IMR-90 (cell line): ENCODE measurements at regions not wholly inside any gene's neighbourhood (a gene's known extent, or its start where the extent isn't known, plus 50 kb on each side); places are given as distances from the start of the nearest gene placed in this dataset.
A peak's percentile ranks its signal among the peaks of the same experiment; 100 is the strongest.

ENCODE experiments used
- ATAC-seq: fragments of 200-7000 bp; cut with Tn5 transposase; 2 replicates; pipeline ENCODE4 v1.9.1; 2020; ENCODE audit warnings: low read depth, mild to moderate bottlenecking, moderate library complexity
- BruUV-seq: library from RNA; stranded (reverse); fragments of 400-500 nt; replicated peaks from 2 replicates; lab custom pipeline; 2021; lab: Mats Ljungman, UMichigan
- CTCF ChIA-PET: fragments of 300-600 bp; formaldehyde crosslinking; extraction: SDS; loops from one replicate; lab custom pipeline; 2021; ENCODE audit warnings: antibody characterized with exemption; lab: Yijun Ruan, JAX
- POLR2A ChIA-PET: fragments of 300-600 bp; sonication (Branson Sonifier 250); formaldehyde crosslinking; loops from one replicate; lab custom pipeline; 2022; ENCODE audit warnings: antibody characterized with exemption; ENCODE audit not compliant: unreplicated experiment; lab: Charles Lee
- DNase-seq: peaks from one replicate; pipeline ENCODE4 v3.0.0; 2013
- H2AFZ ChIP-seq: replicated peaks from 2 replicates; pipeline ENCODE3; 2013; ENCODE audit warnings: low read length, mild to moderate bottlenecking; ENCODE audit not compliant: poor library complexity
- H2AK5ac ChIP-seq: 2 replicates; pipeline ENCODE4 v1.6.1; 2013; ENCODE audit warnings: low read depth, low read length, inconsistent platforms
- H2AK9ac ChIP-seq: replicated peaks from 2 replicates; pipeline ENCODE3; 2013; ENCODE audit warnings: mild to moderate bottlenecking, low read depth, low read length, moderate library complexity; ENCODE audit not compliant: poor library complexity
- H2BK120ac ChIP-seq: 2 replicates; pipeline ENCODE4 v1.6.1; 2013; ENCODE audit warnings: low read depth, low read length, inconsistent platforms
- H2BK15ac ChIP-seq: 3 replicates; pipeline ENCODE4 v1.6.1; 2013; ENCODE audit warnings: low read depth, low read length, inconsistent platforms
- H2BK20ac ChIP-seq: 2 replicates; pipeline ENCODE4 v1.6.1; 2013; ENCODE audit warnings: low read depth, mild to moderate bottlenecking, inconsistent platforms, low read length, moderate library complexity
- H2BK5ac ChIP-seq: 2 replicates; pipeline ENCODE4 v1.6.1; 2013; ENCODE audit warnings: mild to moderate bottlenecking, low read depth, low read length, inconsistent platforms; ENCODE audit not compliant: poor library complexity, severe bottlenecking
- H3K14ac ChIP-seq: replicated peaks from 2 replicates; pipeline ENCODE4 v1.6.1; 2013; ENCODE audit warnings: low read depth, low read length, inconsistent platforms
- H3K18ac ChIP-seq: 2 replicates; pipeline ENCODE4 v1.6.1; 2013; ENCODE audit warnings: low read depth, low read length, control low read depth
- H3K23ac ChIP-seq: 2 replicates; pipeline ENCODE4 v1.6.1; 2013; ENCODE audit warnings: low read depth, low read length, inconsistent platforms
- H3K27ac ChIP-seq: 2 replicates; pipeline ENCODE4 v1.5.1; 2013; ENCODE audit warnings: mild to moderate bottlenecking, control low read depth, low read length; ENCODE audit not compliant: insufficient read depth
- H3K27me3 ChIP-seq: 2 replicates; pipeline ENCODE4 v1.6.1; 2013; ENCODE audit warnings: low read length; ENCODE audit not compliant: control insufficient read depth, insufficient read depth
- H3K36me3 ChIP-seq: 2 replicates; pipeline ENCODE4 v1.6.1; 2013; ENCODE audit warnings: low read length, mixed read lengths; ENCODE audit not compliant: control insufficient read depth, insufficient read depth
- H3K4ac ChIP-seq: 2 replicates; pipeline ENCODE4 v1.6.1; 2013; ENCODE audit warnings: low read depth, low read length, inconsistent platforms
- H3K4me1 ChIP-seq: 2 replicates; pipeline ENCODE4 v1.6.1; 2013; ENCODE audit warnings: low read length, mixed read lengths; ENCODE audit not compliant: control insufficient read depth, insufficient read depth
- H3K4me2 ChIP-seq: 2 replicates; pipeline ENCODE4 v1.6.1; 2013; ENCODE audit warnings: low read depth, mild to moderate bottlenecking, control low read depth, low read length, moderate library complexity
- H3K4me3 ChIP-seq: 2 replicates; pipeline ENCODE4 v1.5.1; 2013; ENCODE audit warnings: low read depth, mild to moderate bottlenecking, control low read depth, low read length, moderate library complexity; ENCODE audit not compliant: insufficient read depth
- H3K56ac ChIP-seq: 2 replicates; pipeline ENCODE4 v1.6.1; 2013; ENCODE audit warnings: low read length, inconsistent platforms; ENCODE audit not compliant: insufficient read depth; ENCODE audit errors: extremely low read depth
- H3K79me1 ChIP-seq, 2 experiments: 2 replicates each; pipeline ENCODE4 v1.6.1; 2013; ENCODE audit warnings: low read length in 2 of 2, inconsistent platforms in 1 of 2, low read depth in 1 of 2
- H3K9ac ChIP-seq: 2 replicates; pipeline ENCODE4 v1.6.1; 2013; ENCODE audit warnings: low read depth, low read length, control low read depth
- H3K9me1 ChIP-seq: 2 replicates; pipeline ENCODE4 v1.6.1; 2013; ENCODE audit warnings: low read length, inconsistent platforms; ENCODE audit not compliant: insufficient read depth
- H3K9me3 ChIP-seq: 2 replicates; pipeline ENCODE4 v1.6.1; 2013; ENCODE audit warnings: low read length; ENCODE audit not compliant: control insufficient read depth, insufficient read depth
- H4K20me1 ChIP-seq: 2 replicates; pipeline ENCODE4 v1.6.1; 2013; ENCODE audit warnings: low read length, inconsistent platforms; ENCODE audit not compliant: insufficient read depth
- H4K5ac ChIP-seq: 2 replicates; pipeline ENCODE4 v1.6.1; 2013; ENCODE audit warnings: mild to moderate bottlenecking, low read depth, low read length, control low read depth
- H4K8ac ChIP-seq, 2 experiments: 2 replicates each; pipeline ENCODE4 v1.6.1; 2013; ENCODE audit warnings: low read depth in 2 of 2, low read length in 2 of 2, control low read depth in 1 of 2, inconsistent platforms in 1 of 2
- H4K91ac ChIP-seq: 2 replicates; pipeline ENCODE4 v1.6.1; 2013; ENCODE audit warnings: low read depth, low read length, inconsistent platforms; ENCODE audit not compliant: insufficient read depth
- BHLHE40 ChIP-seq: fragments of 150-350 bp; IDR thresholded peaks from 2 replicates; pipeline ENCODE4 v1.6.1; 2016; ENCODE audit warnings: mild to moderate bottlenecking, low read depth, low read length
- CEBPB ChIP-seq: IDR thresholded peaks from 2 replicates; pipeline ENCODE4 v1.6.1; 2012; ENCODE audit warnings: low read depth, low read length, improper control_type of control experiment
- FOS ChIP-seq: fragments of 150-350 bp; IDR thresholded peaks from 2 replicates; pipeline ENCODE4 v1.6.1; 2016; ENCODE audit warnings: low read depth, low read length
- MAFK ChIP-seq: IDR thresholded peaks from 2 replicates; pipeline ENCODE4 v1.6.1; 2012; ENCODE audit warnings: low read depth, low read length, improper control_type of control experiment
- MAZ ChIP-seq: IDR thresholded peaks from 2 replicates; pipeline ENCODE4 v1.6.1; 2012; ENCODE audit warnings: low read depth, mild to moderate bottlenecking, low read length, improper control_type of control experiment, moderate library complexity, borderline replicate concordance
- MXI1 ChIP-seq: IDR thresholded peaks from 2 replicates; pipeline ENCODE4 v1.6.1; 2012; ENCODE audit warnings: low read depth, mild to moderate bottlenecking, low read length, moderate library complexity, borderline replicate concordance
- NFE2L2 ChIP-seq: fragments of 150-350 bp; IDR thresholded peaks from 2 replicates; pipeline ENCODE4 v1.6.1; 2016; ENCODE audit warnings: low read depth, mild to moderate bottlenecking, low read length
- POLR2A ChIP-seq: IDR thresholded peaks from 2 replicates; pipeline ENCODE4 v1.6.1; 2012; ENCODE audit warnings: mild to moderate bottlenecking, low read depth, low read length
- RAD21 ChIP-seq: IDR thresholded peaks from 2 replicates; pipeline ENCODE4 v1.6.1; 2012; ENCODE audit warnings: low read length, improper control_type of control experiment
- RCOR1 ChIP-seq: IDR thresholded peaks from 2 replicates; pipeline ENCODE4 v1.6.1; 2012; ENCODE audit warnings: mild to moderate bottlenecking, low read length, improper control_type of control experiment; ENCODE audit not compliant: insufficient replicate concordance
- RFX5 ChIP-seq: IDR thresholded peaks from 2 replicates; pipeline ENCODE4 v1.8.0; 2012; ENCODE audit warnings: low read depth, mild to moderate bottlenecking, low read length, moderate library complexity
- SMC3 ChIP-seq: fragments of 150-350 bp; IDR thresholded peaks from 2 replicates; pipeline ENCODE4 v1.6.1; 2016; ENCODE audit warnings: low read depth, mild to moderate bottlenecking, antibody characterized with exemption, low read length, moderate library complexity
- WGBS, 2 experiments: methylation state at CpG; one replicate each; pipeline versions ENCODE4 v1.1.5 to v1.1.7; 2013; ENCODE audit warnings: missing lambda C conversion rate in 2 of 2; ENCODE audit not compliant: insufficient read length in 1 of 2; ENCODE audit errors: extremely low coverage in 2 of 2; 5-methylcytosine and 5-hydroxymethylcytosine counted together
- dilution Hi-C: fragments of 300-500 bp; cut with HindIII; formaldehyde crosslinking; loops from one replicate; pipeline ENCODE4 v1.14.3; 2018; ENCODE audit warnings: low sequenced_read_pairs; ENCODE audit not compliant: unreplicated experiment
- in situ Hi-C: fragments of 300-500 bp; cut with MboI; formaldehyde crosslinking; loops from 3 replicates; pipeline ENCODE4 v1.14.3; 2019; ENCODE audit warnings: low sequenced_read_pairs, inconsistent platforms, mixed read lengths
- intact Hi-C: fragments of 100-400 bp; cut with micrococcal nuclease; formaldehyde crosslinking; loops from 2 replicates; pipeline ENCODE4 v1.10.0; 2022
- TF ChIP-seq, protein P1 (sequence below): fragments of 150-350 bp; IDR thresholded peaks from 2 replicates; pipeline ENCODE4 v1.6.1; 2017; ENCODE audit warnings: mild to moderate bottlenecking, antibody characterized with exemption, low read length, low read depth
- TF ChIP-seq, protein P2 (sequence below): fragments of 150-350 bp; IDR thresholded peaks from 2 replicates; pipeline ENCODE4 v1.6.1; 2016; ENCODE audit warnings: low read depth, mild to moderate bottlenecking, low read length, moderate library complexity, borderline replicate concordance

DNA sequence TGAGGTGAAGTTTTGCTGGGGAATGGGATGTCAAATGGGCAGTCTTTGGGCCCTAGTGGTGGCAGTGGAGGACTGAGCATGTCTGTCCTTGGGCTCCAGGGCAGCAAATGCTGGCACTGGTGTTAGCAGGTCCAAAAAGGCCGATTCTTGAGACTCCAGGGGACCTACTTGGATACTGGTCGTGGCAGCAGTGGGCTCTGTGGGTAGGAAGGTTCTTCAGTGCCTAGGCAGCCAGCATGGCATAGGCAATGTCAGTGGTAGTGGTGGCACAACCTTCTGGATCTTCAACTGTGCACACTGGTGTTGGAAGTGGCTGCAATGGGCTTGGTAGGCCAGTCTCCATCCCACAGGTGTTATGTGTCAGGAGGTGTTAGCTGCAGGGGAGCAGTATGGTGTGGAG lies 334.7 kb upstream of the KITLG start:
- no TSS peak for BruUV-seq
- Histone ChIP-seq H3K79me1 (no peaks in the 10 kb centered on the region), H4K91ac (no peak overlapping the region), H2BK120ac (no peak overlapping the region), H3K9me1 (no peaks in the 10 kb centered on the region), H2BK5ac (no peak overlapping the region), H3K4me3 (no peak overlapping the region), H3K56ac (no peak overlapping the region), H3K4ac (no peak overlapping the region), H3K27me3 (no peaks in the 10 kb centered on the region), H3K27ac (no peak overlapping the region), H4K5ac (no peak overlapping the region), H3K18ac (no peak overlapping the region), H3K14ac (no peak overlapping the region), H2AK5ac (no peak overlapping the region), H3K9me3 (peaks cover 6% of the 10 kb centered on the region; the same call in 1 of the 2 replicates), H4K8ac (no peak overlapping the region), H3K23ac (no peak overlapping the region), H4K20me1 (no peaks in the 10 kb centered on the region), H3K4me1 (no peaks in the 10 kb centered on the region), H2AK9ac (peak overlapping the region; percentile 37), H3K36me3 (no peaks in the 10 kb centered on the region), H3K9ac (no peak overlapping the region), H2BK20ac (no peak overlapping the region), H2BK15ac (no peak overlapping the region), H3K4me2 (no peak overlapping the region), H2AFZ (peak overlapping the region; percentile 51)
- in situ Hi-C loops (no loop called here), dilution Hi-C loops (no loop called here), intact Hi-C loops (no loop called here)
- TF ChIP-seq MAZ, result no peak
- no peak for TF ChIP-seq RCOR1
- TF ChIP-seq FOS, result no peak
- no peak for TF ChIP-seq SMC3
- no peak for TF ChIP-seq NFE2L2
- no peak for TF ChIP-seq POLR2A
- TF ChIP-seq BHLHE40, result no peak
- no peak for TF ChIP-seq RFX5
- no peak for TF ChIP-seq CEBPB
- TF ChIP-seq MXI1, result no peak
- TF ChIP-seq, protein P1, sequence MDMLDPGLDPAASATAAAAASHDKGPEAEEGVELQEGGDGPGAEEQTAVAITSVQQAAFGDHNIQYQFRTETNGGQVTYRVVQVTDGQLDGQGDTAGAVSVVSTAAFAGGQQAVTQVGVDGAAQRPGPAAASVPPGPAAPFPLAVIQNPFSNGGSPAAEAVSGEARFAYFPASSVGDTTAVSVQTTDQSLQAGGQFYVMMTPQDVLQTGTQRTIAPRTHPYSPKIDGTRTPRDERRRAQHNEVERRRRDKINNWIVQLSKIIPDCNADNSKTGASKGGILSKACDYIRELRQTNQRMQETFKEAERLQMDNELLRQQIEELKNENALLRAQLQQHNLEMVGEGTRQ, result no peak
- TF ChIP-seq, protein P2, sequence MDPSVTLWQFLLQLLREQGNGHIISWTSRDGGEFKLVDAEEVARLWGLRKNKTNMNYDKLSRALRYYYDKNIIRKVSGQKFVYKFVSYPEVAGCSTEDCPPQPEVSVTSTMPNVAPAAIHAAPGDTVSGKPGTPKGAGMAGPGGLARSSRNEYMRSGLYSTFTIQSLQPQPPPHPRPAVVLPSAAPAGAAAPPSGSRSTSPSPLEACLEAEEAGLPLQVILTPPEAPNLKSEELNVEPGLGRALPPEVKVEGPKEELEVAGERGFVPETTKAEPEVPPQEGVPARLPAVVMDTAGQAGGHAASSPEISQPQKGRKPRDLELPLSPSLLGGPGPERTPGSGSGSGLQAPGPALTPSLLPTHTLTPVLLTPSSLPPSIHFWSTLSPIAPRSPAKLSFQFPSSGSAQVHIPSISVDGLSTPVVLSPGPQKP, result no peak
- TF ChIP-seq RAD21, result no peak
- TF ChIP-seq MAFK, result no peak
- no peak for ATAC-seq
- 40% methylated on average over 1 of the region's 2 CpGs; no CpG with 5 or more reads in 1 of the 2 experiments for WGBS, 2 experiments
- ChIA-PET CTCF (no interaction called here), POLR2A (no interaction called here)
- DNase-seq, result no peak
